Right kidney (tissue), 1 donor: ENCODE measurements at regions not wholly inside any gene's neighbourhood (a gene's known extent, or its start where the extent isn't known, plus 50 kb on each side); places are given as distances from the start of the nearest gene placed in this dataset.

Experiments
- DNase-seq: peaks from one replicate; pipeline ENCODE4 v3.0.0-alpha.2; 2016

DNA sequence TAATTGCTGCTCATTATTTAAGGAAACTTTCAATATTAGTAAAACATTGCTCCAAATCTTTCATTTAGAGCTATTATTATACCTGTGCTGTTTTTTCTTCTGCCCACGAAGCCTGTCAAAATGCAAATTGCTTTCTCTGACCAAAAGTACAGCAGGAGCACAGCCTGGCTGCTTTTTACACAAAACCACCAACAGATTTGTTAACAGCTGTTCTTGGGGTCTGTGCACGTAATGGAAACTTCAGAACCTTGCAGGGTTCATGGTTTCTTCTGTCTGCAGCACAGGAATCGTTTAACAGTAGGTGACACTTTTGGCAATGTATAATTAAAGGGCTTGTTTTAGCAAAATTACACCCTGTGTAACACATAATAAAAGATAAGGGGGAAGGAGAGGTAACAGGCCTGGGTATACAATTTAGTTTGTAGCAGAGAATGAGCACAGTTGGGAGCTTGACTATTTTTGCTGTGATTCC is 447.3 kb downstream of the KCNJ3 start:
- no peak for DNase-seq

DNA sequence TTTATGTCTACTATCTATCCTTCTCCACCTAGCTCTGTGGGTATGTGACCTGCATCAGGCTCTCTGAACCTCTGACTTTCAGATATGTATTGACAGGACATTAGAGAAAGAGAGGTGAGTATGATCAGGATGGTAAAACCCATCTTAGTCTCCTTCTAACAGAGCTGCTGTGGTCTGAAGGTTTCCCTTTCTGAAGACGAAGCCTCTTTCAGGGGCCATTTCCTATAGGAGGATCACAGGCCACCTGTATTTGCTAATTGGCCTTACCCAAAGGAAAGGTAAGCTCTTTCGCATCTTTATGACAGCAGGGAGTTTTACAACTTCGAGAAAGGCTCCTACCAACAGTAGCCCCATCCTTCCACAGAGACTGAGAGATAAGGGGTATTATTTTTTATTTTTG is 442.9 kb downstream of the KCNJ3 start:
- DNase-seq, result no peak

DNA sequence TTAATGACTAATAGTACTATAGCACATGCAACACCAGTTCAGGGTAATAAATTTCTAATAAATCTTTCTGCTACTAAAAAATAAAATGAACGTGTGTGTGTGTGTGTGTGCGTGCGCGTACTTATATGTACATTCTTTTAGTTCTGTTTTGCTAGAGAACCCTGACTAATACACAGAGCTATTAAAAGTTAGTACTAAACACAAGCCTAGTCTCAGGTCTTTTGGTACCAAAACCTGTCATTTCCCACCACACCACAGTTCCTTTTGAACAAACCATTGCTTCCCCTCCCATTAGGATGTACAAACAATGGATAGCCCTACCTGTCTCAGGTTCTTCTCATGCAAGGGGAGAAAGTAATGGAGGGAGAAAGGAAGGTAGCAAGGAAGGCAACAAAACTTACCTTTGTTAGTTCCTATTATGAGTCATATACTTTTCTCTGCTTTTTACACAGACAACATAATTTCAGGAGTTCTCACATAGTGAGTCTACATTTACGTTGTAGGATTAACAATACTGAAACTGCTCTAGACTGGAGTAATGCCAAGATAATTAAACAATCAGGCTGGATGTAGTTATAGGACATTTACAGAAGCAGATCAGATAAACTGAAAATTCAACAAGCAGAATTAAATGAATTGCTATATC is 427.2 kb downstream of the KCNJ3 start:
- no peak for DNase-seq

GRCh38 chr2:155115846-155116245 is 417.4 kb downstream of the KCNJ3 start:
- DNase-seq, result no peak

DNA sequence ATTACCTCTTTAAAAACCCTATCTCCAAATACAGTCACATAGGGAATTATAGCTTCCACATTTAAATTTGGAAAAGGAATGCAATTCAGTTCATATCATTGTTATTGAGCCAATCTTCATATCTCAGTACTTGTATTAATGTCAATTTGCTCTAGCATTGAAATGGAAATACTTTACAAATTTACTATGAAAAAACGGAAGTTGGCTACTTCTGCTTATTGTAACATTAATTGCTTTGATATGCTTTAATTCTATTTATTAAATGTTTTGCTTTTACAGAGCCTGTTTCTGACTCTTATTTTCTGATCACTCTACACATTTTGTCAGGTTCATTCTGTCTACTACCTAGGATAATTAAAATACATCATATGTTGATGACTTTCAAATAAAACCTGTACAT is 412.6 kb downstream of the KCNJ3 start:
- no peak for DNase-seq

GRCh38 chr2:155109527-155109926 is 411.0 kb downstream of the KCNJ3 start:
- DNase-seq, result no peak

DNA sequence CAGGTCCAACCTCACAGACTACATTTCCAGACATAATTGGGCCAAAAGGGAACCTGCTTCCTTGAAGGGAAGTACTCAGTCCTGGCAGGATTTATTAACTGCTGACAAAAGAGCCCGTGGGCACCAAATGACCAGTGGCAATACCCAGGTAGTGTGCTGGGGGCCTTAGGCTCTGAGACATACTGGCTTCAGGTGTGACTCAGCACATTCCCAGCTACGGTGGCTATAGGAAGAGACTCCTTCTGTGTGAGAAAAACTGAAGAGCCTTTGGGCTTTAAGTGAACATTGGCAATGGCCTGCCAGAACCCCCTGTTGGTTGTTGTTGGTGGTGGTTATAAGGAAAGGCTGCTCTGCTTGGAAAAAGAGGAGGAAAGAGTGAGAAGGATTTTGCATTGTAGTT is 401.8 kb downstream of the KCNJ3 start:
- DNase-seq, result no peak

GRCh38 chr2:155099784-155100183 is 401.3 kb downstream of the KCNJ3 start:
- DNase-seq, result no peak

DNA sequence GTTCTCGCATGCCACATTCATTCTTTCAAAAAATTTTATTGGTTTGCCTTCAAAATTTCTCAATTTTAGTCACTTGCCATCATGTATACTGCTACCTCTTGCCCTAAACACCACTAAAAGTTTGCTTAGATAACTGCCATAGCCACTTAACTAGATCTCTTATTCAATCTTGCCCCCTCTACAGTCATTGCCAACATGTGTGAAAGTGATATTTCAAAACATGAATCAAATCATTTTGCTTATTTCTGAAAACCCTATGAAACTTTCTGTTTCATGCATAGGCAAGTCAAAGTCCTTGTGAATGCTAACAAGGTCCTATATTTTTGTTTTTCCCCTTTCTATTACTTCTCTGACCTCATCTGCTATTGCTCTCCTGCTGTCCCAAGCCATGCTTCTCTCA is 397.1 kb downstream of the KCNJ3 start:
- no peak for DNase-seq

DNA sequence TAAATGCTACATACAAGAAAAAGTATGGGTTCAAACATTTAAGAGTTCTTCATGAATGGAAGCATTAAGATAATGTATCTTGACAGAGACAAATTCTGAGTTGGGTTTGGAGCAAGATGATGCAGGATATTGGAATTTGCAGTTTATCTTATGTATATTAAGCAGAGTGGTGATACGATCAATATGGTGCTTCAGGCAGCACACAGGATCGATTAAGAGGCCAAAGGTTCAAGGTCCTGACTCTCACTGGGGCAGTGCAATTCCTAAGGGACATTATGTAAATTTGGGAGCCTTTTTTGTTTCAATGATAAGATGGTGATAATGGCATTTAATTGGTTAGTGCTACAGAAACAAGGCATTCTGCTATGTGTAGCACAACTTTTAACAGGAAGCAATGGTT is 381.9 kb downstream of the KCNJ3 start:
- no peak for DNase-seq

- DNase-seq, result no peak
Observed at GRCh38 chr2:155070489-155070888, 372.0 kb downstream of the KCNJ3 start.

DNA sequence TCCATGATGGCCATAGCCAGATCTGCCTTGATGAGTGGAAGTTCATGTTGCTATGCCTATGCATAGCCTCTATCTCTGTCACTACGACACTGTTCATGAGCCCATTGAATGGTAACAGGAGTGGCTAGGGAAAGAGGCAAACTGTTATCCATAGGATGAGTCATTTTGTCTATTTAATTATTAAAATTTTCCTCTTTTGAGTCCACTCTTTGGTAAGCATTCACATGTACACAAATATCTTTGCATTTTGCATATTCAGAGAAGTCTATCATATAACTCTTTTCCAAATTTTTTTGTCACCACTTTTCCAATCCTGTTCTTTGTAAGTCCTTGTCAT is 364.4 kb downstream of the KCNJ3 start:
- no peak for DNase-seq

DNA sequence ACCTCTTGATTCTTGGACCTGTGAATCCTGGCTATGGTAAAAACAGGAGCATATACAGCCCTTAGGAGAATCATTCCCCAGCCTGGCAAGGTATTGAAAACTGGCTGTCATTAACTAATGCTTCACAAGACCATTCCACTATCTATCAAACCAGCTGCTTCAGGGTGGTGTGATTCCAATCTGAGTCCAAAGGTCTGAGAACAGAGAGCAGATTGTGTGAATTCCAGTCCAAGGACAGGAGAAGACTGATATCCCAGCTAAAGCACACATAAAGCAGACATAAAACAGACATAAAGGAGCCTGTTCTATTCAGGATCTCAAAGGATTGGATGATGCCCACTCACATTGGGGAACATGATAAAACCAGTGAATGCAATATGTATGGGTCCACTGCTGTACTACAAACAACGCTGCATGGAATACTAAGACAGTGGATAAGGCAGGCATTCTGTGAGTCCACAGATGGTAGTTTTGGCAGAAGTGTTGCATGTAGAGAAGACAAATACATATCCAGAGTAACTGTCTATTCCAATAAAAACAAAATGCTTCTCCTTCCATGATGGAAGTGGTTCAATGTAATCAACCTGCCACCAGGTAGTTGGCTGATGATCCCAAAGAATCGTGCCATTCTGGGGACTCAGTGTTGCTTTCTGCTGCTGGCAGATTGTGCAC is 363.9 kb downstream of the KCNJ3 start:
- no peak for DNase-seq

- DNase-seq, result no peak
Observed at GRCh38 chr2:155060896-155061295, 362.4 kb downstream of the KCNJ3 start.

GRCh38 chr2:155054712-155055111 is 356.2 kb downstream of the KCNJ3 start:
- DNase-seq, result no peak

DNA sequence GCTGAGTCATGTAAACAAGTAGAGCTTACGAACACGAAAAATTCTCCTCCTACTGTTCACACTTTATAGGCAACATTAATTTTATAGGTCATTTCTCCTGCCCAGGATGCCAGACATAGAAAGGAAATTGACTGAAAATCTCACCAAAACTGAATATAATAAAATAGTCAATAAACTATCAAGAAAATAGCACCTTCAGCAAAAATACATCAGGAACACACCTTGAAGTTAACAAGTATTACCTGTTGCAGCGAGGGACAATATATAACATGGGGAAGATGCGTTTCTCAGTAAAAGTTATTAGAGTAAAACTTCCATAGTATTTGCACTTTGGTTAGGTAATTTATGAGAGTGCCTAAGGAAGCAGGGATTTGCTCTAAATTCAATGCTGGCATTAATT is 344.6 kb downstream of the KCNJ3 start:
- no peak for DNase-seq

- no peak for DNase-seq
Observed at GRCh38 chr2:155035308-155035707, 336.8 kb downstream of the KCNJ3 start.

GRCh38 chr2:155033652-155034051 is 335.2 kb downstream of the KCNJ3 start:
- no peak for DNase-seq

GRCh38 chr2:155030296-155030695 is 331.8 kb downstream of the KCNJ3 start:
- no peak for DNase-seq

GRCh38 chr2:155026651-155027174 is 328.2 kb downstream of the KCNJ3 start:
- no peak for DNase-seq

DNA sequence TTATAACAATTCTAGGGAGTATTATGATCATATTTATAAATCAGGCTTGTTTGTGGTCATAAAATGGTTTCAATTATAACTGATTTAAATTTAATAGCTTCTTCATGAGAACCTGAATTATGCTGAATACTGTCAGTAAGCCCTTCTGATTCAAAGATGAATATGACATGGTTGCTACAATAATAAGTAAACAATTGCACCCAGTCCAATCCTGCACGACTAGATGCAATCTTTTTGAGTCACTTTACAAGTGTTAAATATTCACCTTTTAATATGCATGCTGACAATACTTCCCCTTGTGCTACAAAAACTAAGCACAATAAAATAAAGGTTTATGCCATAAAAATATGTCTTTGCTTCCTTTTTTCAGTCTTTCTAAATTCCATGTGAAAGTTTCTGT is 325.2 kb downstream of the KCNJ3 start:
- DNase-seq, result no peak

- no peak for DNase-seq
Observed at GRCh38 chr2:155022531-155022930, 324.0 kb downstream of the KCNJ3 start.

DNA sequence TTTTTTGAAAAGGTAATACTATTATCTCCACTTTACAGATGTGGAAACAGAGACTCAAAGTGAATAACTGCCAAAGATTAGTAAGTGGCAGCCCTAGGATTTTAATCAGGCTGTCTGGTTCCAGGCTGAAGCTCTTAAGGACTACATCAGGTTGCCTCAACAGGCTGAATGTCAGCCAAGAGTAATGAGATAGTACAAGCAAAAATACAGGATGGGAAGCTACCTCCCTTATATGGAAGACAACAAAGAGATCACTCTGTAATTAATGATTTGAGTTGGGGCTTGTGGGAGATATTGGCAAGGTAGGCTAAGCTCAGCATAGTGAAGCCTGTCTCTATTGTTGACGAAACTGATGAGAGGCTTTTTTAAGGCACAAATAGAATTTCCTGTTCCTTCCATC is 323.1 kb downstream of the KCNJ3 start:
- DNase-seq, result no peak

GRCh38 chr2:155020246-155020645 is 321.8 kb downstream of the KCNJ3 start:
- DNase-seq, result no peak
